GM19043 (cell line): ENCODE measurements at regions not wholly inside any gene's neighbourhood (a gene's known extent, or its start where the extent isn't known, plus 50 kb on each side); places are given as distances from the start of the nearest gene placed in this dataset.
A peak's percentile ranks its signal among the peaks of the same experiment; 100 is the strongest.

Source experiments
- ATAC-seq: cut with Tn5 transposase; IDR thresholded peaks from one replicate; pipeline ENCODE4 v1.9.1; 2021; ENCODE audit warnings: low read depth; ENCODE audit not compliant: unreplicated experiment

- ATAC-seq = no peak
Measured at GRCh38 chr4:107192601-107193000, 156.5 kb upstream of the DKK2 start.

DNA sequence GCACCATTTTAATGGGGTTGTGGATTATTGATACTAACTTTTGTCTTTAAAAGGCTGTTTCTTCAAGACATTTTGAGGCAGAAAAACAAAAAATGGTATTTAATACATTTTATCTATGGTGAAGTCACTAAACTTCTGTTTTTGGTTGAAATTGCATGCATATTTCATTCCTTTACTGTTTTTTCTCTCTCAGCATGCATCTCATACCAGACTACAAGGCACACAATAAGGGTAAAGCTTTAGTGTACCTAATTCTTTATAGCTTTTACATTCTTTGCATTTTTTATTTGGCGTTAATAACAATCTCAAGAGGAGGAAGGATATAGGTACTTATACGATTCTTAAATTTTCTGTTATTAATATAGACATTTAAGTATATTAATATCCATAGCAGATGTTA is 151.0 kb upstream of the DKK2 start:
- ATAC-seq = no peak

GRCh38 chr4:107183155-107183774 is 147.2 kb upstream of the DKK2 start:
- ATAC-seq = peak; percentile 98

DNA sequence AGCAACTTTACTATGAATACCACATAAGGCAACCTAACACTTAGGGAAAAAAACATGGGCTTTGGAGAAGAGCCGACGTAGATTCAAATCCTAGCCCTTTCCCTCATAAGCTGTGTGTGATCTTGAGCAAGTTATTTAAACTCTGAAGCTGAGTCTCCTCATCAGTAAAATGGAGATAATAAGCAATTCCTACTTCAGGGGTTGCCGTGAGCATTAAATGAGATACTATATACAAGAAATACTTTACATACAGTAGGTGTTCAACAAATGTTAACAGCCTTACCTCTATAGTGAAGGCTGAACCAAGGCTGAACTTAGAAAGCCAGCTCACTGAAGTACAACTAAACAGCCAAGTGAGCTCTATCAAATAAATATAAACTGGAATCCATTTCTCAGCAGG is 146.2 kb upstream of the DKK2 start:
- ATAC-seq = no peak

GRCh38 chr4:107166873-107167450 is 130.8 kb upstream of the DKK2 start:
- ATAC-seq = no peak

DNA sequence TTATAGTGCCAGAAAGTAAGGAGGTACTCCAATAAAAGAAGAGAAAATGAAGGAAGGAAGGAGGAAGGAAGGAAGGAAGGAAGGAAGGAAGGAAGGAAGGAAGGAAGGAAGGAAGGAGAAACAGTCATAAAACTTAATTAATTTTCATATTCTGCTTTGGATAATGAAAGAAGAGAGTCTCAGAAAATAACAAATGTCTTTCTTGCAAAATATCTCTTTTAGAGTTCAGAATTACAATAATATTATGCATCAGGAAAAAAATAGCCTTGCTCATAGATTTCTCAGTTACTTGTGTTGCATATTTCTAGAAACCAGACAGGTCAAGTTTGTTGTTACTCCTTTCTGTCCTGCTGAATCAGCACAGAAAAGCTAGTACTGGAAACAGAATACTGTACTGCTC is 130.1 kb upstream of the DKK2 start:
- no peak for ATAC-seq

DNA sequence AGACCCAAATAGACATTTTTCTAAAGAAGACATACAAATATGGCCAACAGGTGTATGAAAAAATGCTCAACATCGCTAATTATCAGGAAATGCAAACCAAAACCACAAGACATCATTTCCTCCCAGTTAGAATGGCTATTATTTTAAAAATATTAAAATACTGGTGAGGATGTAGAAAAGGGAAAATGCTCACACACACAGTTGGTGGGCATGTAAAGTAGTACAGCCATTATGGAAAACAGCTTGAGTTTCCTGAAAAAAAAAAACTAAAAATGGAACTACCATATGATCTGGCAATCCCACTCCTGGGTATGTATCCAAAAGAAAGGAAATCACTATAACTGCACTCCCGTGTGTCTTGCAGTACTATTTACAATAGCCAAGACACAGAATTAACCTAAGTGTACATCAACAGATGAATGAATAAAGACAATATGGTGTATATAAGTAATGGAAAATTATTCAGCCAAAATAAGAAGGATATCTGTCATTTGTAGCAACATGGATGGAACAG is 128.9 kb upstream of the DKK2 start:
- ATAC-seq = no peak

DNA sequence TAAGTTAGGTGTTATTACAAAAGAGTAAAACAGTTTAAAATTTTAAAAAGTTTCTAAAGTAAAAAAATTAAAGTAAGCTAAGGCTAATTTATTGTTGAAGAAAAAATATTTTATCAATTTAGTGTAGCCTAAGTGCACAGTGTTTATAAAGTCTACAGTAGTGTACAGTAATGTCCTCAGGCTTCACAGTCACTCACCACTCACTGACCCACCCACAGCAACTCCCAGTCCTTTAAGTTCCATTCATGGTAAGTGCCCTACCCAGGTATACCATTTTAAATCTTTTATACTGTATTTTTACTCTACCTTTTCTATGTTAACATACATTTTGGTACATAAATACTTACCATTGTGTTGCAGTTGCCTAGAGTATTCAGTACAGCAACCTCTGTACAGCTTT is 120.3 kb upstream of the DKK2 start:
- ATAC-seq = no peak

GRCh38 chr4:107155366-107155765 is 119.3 kb upstream of the DKK2 start:
- no peak for ATAC-seq

GRCh38 chr4:107153956-107154355 is 117.8 kb upstream of the DKK2 start:
- ATAC-seq = no peak

DNA sequence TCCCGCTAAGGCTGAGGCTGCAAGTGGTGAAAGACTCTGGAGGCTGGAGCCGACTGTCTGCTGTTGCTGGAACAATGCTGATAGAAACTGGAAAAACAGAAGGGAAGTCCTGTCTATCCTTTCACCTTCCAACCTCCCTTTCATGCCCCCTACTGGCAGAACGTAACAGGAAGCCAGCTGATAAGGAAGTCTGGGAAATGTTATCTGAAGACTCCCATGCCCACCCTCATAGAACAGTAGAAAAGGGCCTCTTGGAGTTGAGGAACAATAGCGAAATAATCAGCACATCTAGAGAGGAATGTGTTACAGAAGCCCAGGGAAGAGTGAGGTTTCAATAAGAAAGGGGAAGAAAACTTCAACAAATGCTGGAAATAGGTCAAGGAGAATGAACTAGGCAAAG is 117.1 kb upstream of the DKK2 start:
- no peak for ATAC-seq

GRCh38 chr4:107151173-107151572 is 115.1 kb upstream of the DKK2 start:
- ATAC-seq = no peak

GRCh38 chr4:107148904-107149303 is 112.8 kb upstream of the DKK2 start:
- no peak for ATAC-seq

GRCh38 chr4:107147873-107148272 is 111.8 kb upstream of the DKK2 start:
- no peak for ATAC-seq

DNA sequence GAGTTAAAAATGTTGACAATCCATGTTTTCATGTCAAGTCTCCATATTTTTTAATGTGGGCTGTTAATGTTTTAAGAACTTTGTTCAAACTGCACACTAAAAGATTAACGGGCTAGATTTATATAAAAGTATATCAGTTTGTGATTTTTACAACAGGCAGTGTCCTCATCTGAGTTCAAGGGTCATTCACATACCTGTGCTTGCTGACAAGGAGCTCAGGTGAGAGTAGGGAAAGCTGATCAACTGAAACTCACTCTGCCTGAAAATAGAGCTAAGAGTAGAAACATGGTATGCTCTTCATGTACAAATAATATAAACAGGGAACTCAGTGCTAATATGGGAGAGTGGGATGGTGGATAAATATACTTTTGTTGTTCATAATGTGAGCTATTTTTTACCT is 102.3 kb upstream of the DKK2 start:
- ATAC-seq = no peak

- ATAC-seq = no peak
Measured at GRCh38 chr4:107133965-107134653, 98.0 kb upstream of the DKK2 start.

GRCh38 chr4:107131295-107131694 is 95.2 kb upstream of the DKK2 start:
- ATAC-seq = no peak

DNA sequence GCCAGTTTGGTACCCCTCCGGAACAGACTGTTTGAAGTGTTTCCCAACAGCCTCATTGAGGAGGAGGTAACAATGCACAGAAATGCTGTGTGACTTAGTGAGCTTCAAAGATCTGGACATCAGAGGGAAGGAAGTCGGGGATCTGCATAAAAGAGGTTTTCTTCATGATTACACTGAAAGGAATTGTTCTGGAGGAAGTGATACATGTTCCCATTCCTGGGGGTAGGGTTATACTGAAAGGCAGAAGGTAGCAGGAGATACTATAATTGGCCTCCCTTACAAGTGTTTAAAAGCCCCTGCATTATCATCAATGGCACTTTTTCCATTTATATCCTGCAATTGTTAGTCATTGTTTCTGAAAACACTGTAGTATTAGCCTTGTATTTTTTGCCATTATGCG is 94.0 kb upstream of the DKK2 start:
- no peak for ATAC-seq

DNA sequence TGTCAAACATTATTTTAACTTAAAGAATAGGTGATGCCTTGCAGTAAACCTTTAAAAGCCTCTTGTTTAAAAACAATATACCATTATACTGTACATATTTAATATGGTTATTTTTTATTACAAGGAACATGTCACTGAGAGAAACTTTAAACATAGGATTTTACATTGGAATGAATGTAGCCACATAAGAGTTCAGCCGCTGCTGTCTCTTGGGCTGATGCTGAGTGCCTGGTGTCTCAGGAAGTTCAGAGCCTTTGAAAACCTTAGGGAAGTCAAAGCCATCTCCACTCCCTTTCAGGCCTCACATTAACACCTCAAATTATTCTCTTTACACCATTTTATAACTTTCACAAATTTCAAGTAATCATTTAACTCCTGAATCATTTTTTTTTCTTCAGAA is 93.5 kb upstream of the DKK2 start:
- ATAC-seq = no peak

DNA sequence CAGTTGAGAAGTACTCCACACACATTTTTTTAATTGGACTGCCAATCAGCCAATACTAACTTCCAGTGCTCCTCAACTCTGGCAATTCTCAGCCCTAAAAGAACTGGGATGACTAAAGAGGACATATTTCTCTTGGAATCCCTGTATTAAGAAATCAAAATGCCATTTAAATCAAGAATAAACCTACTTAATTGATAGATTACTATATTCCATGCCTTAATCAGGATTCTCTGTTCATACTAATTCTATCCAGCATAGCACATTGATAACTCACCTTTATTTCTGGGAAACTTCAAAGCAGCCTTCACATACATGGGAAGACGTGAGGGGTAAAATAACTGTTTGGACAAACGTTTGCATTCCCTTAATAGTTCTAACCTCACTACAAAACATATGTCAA is 93.0 kb upstream of the DKK2 start:
- no peak for ATAC-seq

DNA sequence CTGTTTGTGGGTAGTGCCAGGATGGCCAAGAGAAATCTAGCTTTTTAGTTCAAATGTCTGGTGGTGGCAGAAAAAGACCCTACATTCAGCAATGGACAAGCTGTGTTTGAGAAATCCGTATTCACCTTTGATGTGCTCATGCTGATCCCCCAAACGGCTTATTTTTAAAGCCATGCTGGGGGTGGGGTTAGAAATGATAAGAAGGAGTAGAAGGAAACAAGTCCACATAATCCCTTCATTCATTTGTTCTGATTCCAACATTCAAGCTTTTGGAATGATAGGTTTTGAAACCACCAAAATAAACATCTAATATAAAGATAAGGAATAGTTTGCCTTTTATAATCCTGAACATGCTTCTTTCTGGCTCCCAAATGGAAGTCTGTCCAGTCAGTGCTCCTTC is 92.0 kb upstream of the DKK2 start:
- no peak for ATAC-seq

- no peak for ATAC-seq
Measured at GRCh38 chr4:107125496-107125895, 89.4 kb upstream of the DKK2 start.
